K562 (cell line): ENCODE measurements at regions not wholly inside any gene's neighbourhood (a gene's known extent, or its start where the extent isn't known, plus 50 kb on each side); places are given as distances from the start of the nearest gene placed in this dataset.

Experiments used
- DEAF1 ChIP-seq: fragments of 450-650 bp; formaldehyde crosslinking; IDR thresholded peaks from 2 replicates; pipeline ENCODE4 v1.4.0; 2020; ENCODE audit warnings: mild to moderate bottlenecking, moderate library complexity
- ELF4 ChIP-seq: fragments of 450-650 bp; formaldehyde crosslinking; IDR thresholded peaks from 2 replicates; pipeline ENCODE4 v1.4.0; 2022; ENCODE audit warnings: missing genetic modification characterization
- HDAC1 ChIP-seq, 2 experiments: fragments of 450-650 bp; IDR thresholded peaks; 2 replicates each; pipeline ENCODE4 v1.6.1; 2016 to 2017; ENCODE audit warnings: inconsistent platforms in 1 of 2, mild to moderate bottlenecking in 1 of 2, moderate library complexity in 1 of 2
- SMC3 ChIP-seq: conservative IDR thresholded peaks from 2 replicates; pipeline ENCODE4 v1.6.1; 2011; ENCODE audit warnings: low read depth, low read length, improper control_type of control experiment; ENCODE audit not compliant: insufficient read depth
- TF ChIP-seq, protein P1 (sequence below), 3 experiments: IDR thresholded peaks in 2 of 3; conservative IDR thresholded peaks in 1 of 3; 2 replicates each; pipeline ENCODE4 v1.5.1; 2011 to 2012; ENCODE audit warnings: low read length in 3 of 3, mild to moderate bottlenecking in 3 of 3, control low read depth in 2 of 3, improper control_type of control experiment in 1 of 3, inconsistent platforms in 1 of 3, low read depth in 1 of 3, mixed read lengths in 1 of 3, moderate library complexity in 1 of 3; ENCODE audit not compliant: insufficient read depth in 2 of 3

- TF ChIP-seq ELF4 (CRISPR knock-in tag) (no peak), DEAF1 (CRISPR knock-in tag) (no peak), SMC3 (no peak), HDAC1 (IDR thresholded peaks at IDR 0.05) (no peak)
- TF ChIP-seq, protein P1, sequence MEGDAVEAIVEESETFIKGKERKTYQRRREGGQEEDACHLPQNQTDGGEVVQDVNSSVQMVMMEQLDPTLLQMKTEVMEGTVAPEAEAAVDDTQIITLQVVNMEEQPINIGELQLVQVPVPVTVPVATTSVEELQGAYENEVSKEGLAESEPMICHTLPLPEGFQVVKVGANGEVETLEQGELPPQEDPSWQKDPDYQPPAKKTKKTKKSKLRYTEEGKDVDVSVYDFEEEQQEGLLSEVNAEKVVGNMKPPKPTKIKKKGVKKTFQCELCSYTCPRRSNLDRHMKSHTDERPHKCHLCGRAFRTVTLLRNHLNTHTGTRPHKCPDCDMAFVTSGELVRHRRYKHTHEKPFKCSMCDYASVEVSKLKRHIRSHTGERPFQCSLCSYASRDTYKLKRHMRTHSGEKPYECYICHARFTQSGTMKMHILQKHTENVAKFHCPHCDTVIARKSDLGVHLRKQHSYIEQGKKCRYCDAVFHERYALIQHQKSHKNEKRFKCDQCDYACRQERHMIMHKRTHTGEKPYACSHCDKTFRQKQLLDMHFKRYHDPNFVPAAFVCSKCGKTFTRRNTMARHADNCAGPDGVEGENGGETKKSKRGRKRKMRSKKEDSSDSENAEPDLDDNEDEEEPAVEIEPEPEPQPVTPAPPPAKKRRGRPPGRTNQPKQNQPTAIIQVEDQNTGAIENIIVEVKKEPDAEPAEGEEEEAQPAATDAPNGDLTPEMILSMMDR (IDR thresholded peaks at IDR 0.05 in 2 of 3, conservative IDR thresholded peaks at IDR 0.05 in 1 of 3; ENCODE audit: insufficient read depth in 2 of 3, low read depth in 1 of 3, low read length in 3 of 3) = no peak
These were observed 201.3 kb downstream of the GABRG2 start for GRCh38 chr5:162268694-162269481.
